ENCODE measurements at regions not wholly inside any gene's neighbourhood (a gene's known extent, or its start where the extent isn't known, plus 50 kb on each side); places are given as distances from the start of the nearest gene placed in this dataset.

GRCh38 chrX:45743906-45744625 is 543.4 kb upstream of the DIPK2B start:
- in situ Hi-C loops (cut with HindIII; ENCODE audit: low pct_unique_long_range_greater_than_20kb, low sequenced_read_pairs): no loop called here
- DNase-seq (ENCODE audit: low read depth, low spot score): no peak

GRCh38 chrX:45743081-45743533 is 542.4 kb upstream of the DIPK2B start:
- DNase-seq (ENCODE audit: low read depth, low spot score): peak; percentile 41
- in situ Hi-C loops (cut with HindIII; ENCODE audit: low pct_unique_long_range_greater_than_20kb, low sequenced_read_pairs): no loop called here

- in situ Hi-C loops (cut with HindIII; ENCODE audit: low pct_unique_long_range_greater_than_20kb, low sequenced_read_pairs): no loop called here
- no peak for DNase-seq (ENCODE audit: low read depth, low spot score)
Measured at GRCh38 chrX:45740291-45740690, 539.6 kb upstream of the DIPK2B start.

- no peak for DNase-seq (ENCODE audit: low read depth, low spot score)
- in situ Hi-C loops (cut with HindIII; ENCODE audit: low pct_unique_long_range_greater_than_20kb, low sequenced_read_pairs): no loop called here
Measured at GRCh38 chrX:45735571-45735970, 534.9 kb upstream of the DIPK2B start.

GRCh38 chrX:45731448-45731847 is 530.8 kb upstream of the DIPK2B start:
- in situ Hi-C loops (cut with HindIII; ENCODE audit: low pct_unique_long_range_greater_than_20kb, low sequenced_read_pairs): no loop called here
- DNase-seq (ENCODE audit: low read depth, low spot score): no peak

- DNase-seq (ENCODE audit: low read depth, low spot score): no peak
- in situ Hi-C loops (cut with HindIII; ENCODE audit: low pct_unique_long_range_greater_than_20kb, low sequenced_read_pairs): no loop called here
Measured at GRCh38 chrX:45727761-45728160, 527.1 kb upstream of the DIPK2B start.

GRCh38 chrX:45722471-45722870 is 521.8 kb upstream of the DIPK2B start:
- DNase-seq (ENCODE audit: low read depth, low spot score): no peak
- in situ Hi-C loops (cut with HindIII; ENCODE audit: low pct_unique_long_range_greater_than_20kb, low sequenced_read_pairs): no loop called here

GRCh38 chrX:45719751-45720501 is 519.2 kb upstream of the DIPK2B start:
- no peak for DNase-seq (ENCODE audit: low read depth, low spot score)
- in situ Hi-C loops (cut with HindIII; ENCODE audit: low pct_unique_long_range_greater_than_20kb, low sequenced_read_pairs): no loop called here

GRCh38 chrX:45718676-45719075 is 518.0 kb upstream of the DIPK2B start:
- in situ Hi-C loops (cut with HindIII; ENCODE audit: low pct_unique_long_range_greater_than_20kb, low sequenced_read_pairs): no loop called here
- no peak for DNase-seq (ENCODE audit: low read depth, low spot score)

- DNase-seq (ENCODE audit: low read depth, low spot score): no peak
- in situ Hi-C loops (cut with HindIII; ENCODE audit: low pct_unique_long_range_greater_than_20kb, low sequenced_read_pairs): no loop called here
Measured at GRCh38 chrX:45716750-45717149, 516.1 kb upstream of the DIPK2B start.

- in situ Hi-C loops (cut with HindIII; ENCODE audit: low pct_unique_long_range_greater_than_20kb, low sequenced_read_pairs): no loop called here
- DNase-seq (ENCODE audit: low read depth, low spot score): no peak
Measured at GRCh38 chrX:45715748-45716147, 515.1 kb upstream of the DIPK2B start.

GRCh38 chrX:45714866-45715265 is 514.2 kb upstream of the DIPK2B start:
- in situ Hi-C loops (cut with HindIII; ENCODE audit: low pct_unique_long_range_greater_than_20kb, low sequenced_read_pairs): no loop called here
- peak; percentile 26 for DNase-seq (ENCODE audit: low read depth, low spot score)

- DNase-seq (ENCODE audit: low read depth, low spot score): no peak
- in situ Hi-C loops (cut with HindIII; ENCODE audit: low pct_unique_long_range_greater_than_20kb, low sequenced_read_pairs): no loop called here
Measured at GRCh38 chrX:45712067-45712466, 511.4 kb upstream of the DIPK2B start.

- in situ Hi-C loops (cut with HindIII; ENCODE audit: low pct_unique_long_range_greater_than_20kb, low sequenced_read_pairs): no loop called here
- no peak for DNase-seq (ENCODE audit: low read depth, low spot score)
Measured at GRCh38 chrX:45711231-45711630, 510.6 kb upstream of the DIPK2B start.

GRCh38 chrX:45710081-45710801 is 509.6 kb upstream of the DIPK2B start:
- DNase-seq (ENCODE audit: low read depth, low spot score): no peak
- in situ Hi-C loops (cut with HindIII; ENCODE audit: low pct_unique_long_range_greater_than_20kb, low sequenced_read_pairs): no loop called here

- in situ Hi-C loops (cut with HindIII; ENCODE audit: low pct_unique_long_range_greater_than_20kb, low sequenced_read_pairs): no loop called here
Measured at GRCh38 chrX:45709381-45709780, 508.7 kb upstream of the DIPK2B start.

GRCh38 chrX:45699158-45699557 is 498.5 kb upstream of the DIPK2B start:
- in situ Hi-C loops (cut with HindIII; ENCODE audit: low pct_unique_long_range_greater_than_20kb, low sequenced_read_pairs): no loop called here
- DNase-seq (ENCODE audit: low read depth, low spot score): no peak

More at GRCh38 chrX:45709381-45709780, 508.7 kb upstream of the DIPK2B start:
- no peak for DNase-seq (ENCODE audit: low read depth, low spot score)

GRCh38 chrX:45697591-45697990 is 496.9 kb upstream of the DIPK2B start:
- DNase-seq (ENCODE audit: low read depth, low spot score): no peak
- in situ Hi-C loops (cut with HindIII; ENCODE audit: low pct_unique_long_range_greater_than_20kb, low sequenced_read_pairs): no loop called here

All from SK-MEL-5 (cell line).